Stimulated activated naive CD8-positive, alpha-beta T cell treated with anti-CD3 and anti-CD28 coated beads, Interleukin-15, Interleukin-2, amounts not matched to agents 100 ng/mL and 50 ng/mL, for 24 hours (primary cell): ENCODE measurements at regions not wholly inside any gene's neighbourhood (a gene's known extent, or its start where the extent isn't known, plus 50 kb on each side); places are given as distances from the start of the nearest gene placed in this dataset.

Experiments
- H3K27ac Mint-ChIP-seq: one replicate; pipeline ENCODE4 v1.8.0; 2021; ENCODE audit warnings: mild to moderate bottlenecking, mixed read lengths
- H3K27me3 Mint-ChIP-seq: one replicate; pipeline ENCODE4 v1.8.0; 2021; ENCODE audit warnings: mixed read lengths
- H3K36me3 Mint-ChIP-seq: one replicate; pipeline ENCODE4 v1.8.0; 2021; ENCODE audit warnings: low read depth, mixed read lengths
- H3K4me1 Mint-ChIP-seq: one replicate; pipeline ENCODE4 v1.8.0; 2021; ENCODE audit warnings: low read depth, mixed read lengths
- H3K4me3 Mint-ChIP-seq: one replicate; pipeline ENCODE4 v1.8.0; 2021; ENCODE audit warnings: mild to moderate bottlenecking, mixed read lengths
- H3K9me3 Mint-ChIP-seq: one replicate; pipeline ENCODE4 v1.8.0; 2021; ENCODE audit warnings: mixed read lengths

GRCh38 chr1:221824025-221824424 lies 82.1 kb upstream of the DUSP10 start:
- H3K9me3 Mint-ChIP-seq, result no peaks in the 10 kb centered on the region
- no peaks in the 10 kb centered on the region for H3K36me3 Mint-ChIP-seq
- H3K4me1 Mint-ChIP-seq, result peaks cover 71% of the 10 kb centered on the region
- H3K27me3 Mint-ChIP-seq, result peaks cover 7% of the 10 kb centered on the region
- H3K4me3 Mint-ChIP-seq, result no peak overlapping the region
- no peak overlapping the region for H3K27ac Mint-ChIP-seq

DNA sequence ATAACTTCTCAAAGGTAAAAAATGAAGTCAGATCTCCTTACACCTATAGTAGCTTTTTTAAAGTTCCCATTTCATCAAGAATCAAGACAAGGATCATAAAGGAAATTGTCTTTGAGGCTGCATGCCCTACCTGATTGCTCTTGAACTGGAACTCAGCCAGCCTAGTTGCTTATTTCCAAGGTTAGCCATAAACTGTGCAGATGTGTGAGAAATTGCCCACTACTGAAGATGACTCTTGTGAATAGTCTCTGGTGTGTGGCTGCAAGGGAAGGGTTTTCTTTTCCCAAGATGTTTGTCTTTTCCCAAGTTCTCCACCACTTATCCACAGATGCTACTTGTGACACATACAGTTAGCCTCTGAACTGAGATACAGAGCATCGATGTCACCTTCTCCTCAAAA lies 81.7 kb upstream of the DUSP10 start:
- no peak overlapping the region for H3K27ac Mint-ChIP-seq
- no peaks in the 10 kb centered on the region for H3K36me3 Mint-ChIP-seq
- no peak overlapping the region for H3K4me3 Mint-ChIP-seq
- peaks cover 7% of the 10 kb centered on the region for H3K27me3 Mint-ChIP-seq
- H3K9me3 Mint-ChIP-seq, result no peaks in the 10 kb centered on the region
- H3K4me1 Mint-ChIP-seq, result peaks cover 67% of the 10 kb centered on the region

GRCh38 chr1:221823149-221823548 lies 81.3 kb upstream of the DUSP10 start:
- Mint-ChIP-seq H3K4me3 (no peak overlapping the region), H3K27ac (no peak overlapping the region), H3K9me3 (no peaks in the 10 kb centered on the region), H3K36me3 (no peaks in the 10 kb centered on the region), H3K27me3 (peaks cover 7% of the 10 kb centered on the region), H3K4me1 (peaks cover 63% of the 10 kb centered on the region)

- H3K4me3 Mint-ChIP-seq, result no peak overlapping the region
- peaks cover 57% of the 10 kb centered on the region for H3K4me1 Mint-ChIP-seq
- H3K27ac Mint-ChIP-seq, result no peak overlapping the region
- H3K9me3 Mint-ChIP-seq, result no peaks in the 10 kb centered on the region
- peaks cover 7% of the 10 kb centered on the region for H3K27me3 Mint-ChIP-seq
- H3K36me3 Mint-ChIP-seq, result no peaks in the 10 kb centered on the region
Measured at GRCh38 chr1:221822591-221822990, 80.7 kb upstream of the DUSP10 start.

GRCh38 chr1:221816899-221817298 lies 75.0 kb upstream of the DUSP10 start:
- H3K4me1 Mint-ChIP-seq, result peaks cover 3% of the 10 kb centered on the region
- no peaks in the 10 kb centered on the region for H3K36me3 Mint-ChIP-seq
- peaks cover 4% of the 10 kb centered on the region for H3K27me3 Mint-ChIP-seq
- H3K9me3 Mint-ChIP-seq, result no peaks in the 10 kb centered on the region
- H3K27ac Mint-ChIP-seq, result no peak overlapping the region
- H3K4me3 Mint-ChIP-seq, result no peak overlapping the region

GRCh38 chr1:221815660-221816059 lies 73.8 kb upstream of the DUSP10 start:
- H3K27ac Mint-ChIP-seq, result no peak overlapping the region
- H3K27me3 Mint-ChIP-seq, result no peaks in the 10 kb centered on the region
- no peak overlapping the region for H3K4me3 Mint-ChIP-seq
- peaks cover 9% of the 10 kb centered on the region for H3K4me1 Mint-ChIP-seq
- H3K36me3 Mint-ChIP-seq, result no peaks in the 10 kb centered on the region
- no peaks in the 10 kb centered on the region for H3K9me3 Mint-ChIP-seq

DNA sequence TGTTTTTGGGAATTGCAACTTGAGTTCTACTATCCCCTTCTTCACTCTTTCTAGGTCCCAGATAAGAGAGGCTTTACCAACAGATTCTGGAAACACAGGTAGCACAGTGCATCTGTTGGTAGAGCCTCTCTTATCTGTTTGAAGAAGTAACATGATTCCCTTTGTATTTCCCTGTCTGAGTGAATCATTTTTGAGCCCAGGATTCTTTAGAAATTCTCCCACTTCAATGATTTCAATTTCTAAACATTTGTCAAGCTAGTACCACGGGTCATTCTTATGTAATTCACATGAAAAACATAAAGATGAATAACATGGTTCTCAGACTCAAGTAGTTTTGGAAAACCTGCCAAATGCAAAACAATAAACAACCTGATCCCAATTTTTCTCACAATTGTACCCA lies 72.0 kb upstream of the DUSP10 start:
- no peaks in the 10 kb centered on the region for H3K9me3 Mint-ChIP-seq
- H3K4me1 Mint-ChIP-seq, result peaks cover 27% of the 10 kb centered on the region
- no peak overlapping the region for H3K27ac Mint-ChIP-seq
- H3K36me3 Mint-ChIP-seq, result peaks cover 9% of the 10 kb centered on the region
- no peak overlapping the region for H3K4me3 Mint-ChIP-seq
- H3K27me3 Mint-ChIP-seq, result no peaks in the 10 kb centered on the region

GRCh38 chr1:221812905-221813597 lies 71.2 kb upstream of the DUSP10 start:
- Mint-ChIP-seq H3K36me3 (peaks cover 9% of the 10 kb centered on the region), H3K4me3 (no peak overlapping the region), H3K4me1 (peaks cover 34% of the 10 kb centered on the region), H3K27me3 (no peaks in the 10 kb centered on the region), H3K27ac (no peak overlapping the region), H3K9me3 (no peaks in the 10 kb centered on the region)

DNA sequence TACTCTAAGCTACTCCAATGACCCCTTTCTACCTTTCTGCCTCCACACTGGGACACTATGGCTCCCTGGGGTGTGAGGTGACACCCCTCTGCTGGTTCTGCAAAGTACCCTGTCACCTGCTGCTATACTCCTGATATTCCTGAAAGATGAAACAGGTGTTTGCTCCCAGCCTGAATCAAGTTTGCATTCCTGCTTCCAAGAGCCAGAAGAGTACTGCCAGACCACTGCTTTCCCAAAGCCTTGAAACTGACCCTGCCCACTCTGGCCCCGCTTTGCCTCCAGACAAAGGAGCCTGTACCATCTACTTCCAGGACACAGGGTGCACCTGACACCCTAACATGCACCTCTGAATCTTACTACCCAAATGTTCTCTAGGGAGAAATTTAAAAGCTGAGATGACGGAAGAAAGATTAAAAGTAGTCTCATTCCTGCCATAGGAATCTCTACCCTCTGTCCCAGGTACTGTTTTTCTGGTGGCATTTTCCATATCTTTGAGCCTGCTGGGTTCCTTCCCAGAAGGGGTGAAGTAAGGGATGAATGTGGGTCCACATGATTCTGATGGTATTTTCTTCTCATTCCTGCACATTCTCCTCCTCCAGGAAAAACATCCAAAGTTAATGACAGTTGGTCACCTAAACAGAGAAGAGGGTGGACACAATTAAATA lies 70.3 kb upstream of the DUSP10 start:
- Mint-ChIP-seq H3K9me3 (no peaks in the 10 kb centered on the region), H3K4me1 (peaks cover 35% of the 10 kb centered on the region), H3K27me3 (no peaks in the 10 kb centered on the region), H3K36me3 (peaks cover 9% of the 10 kb centered on the region), H3K4me3 (no peak overlapping the region), H3K27ac (no peak overlapping the region)

GRCh38 chr1:221810406-221810805 lies 68.5 kb upstream of the DUSP10 start:
- H3K27ac Mint-ChIP-seq, result peak overlapping the region; percentile 91
- peaks cover 41% of the 10 kb centered on the region for H3K4me1 Mint-ChIP-seq
- H3K9me3 Mint-ChIP-seq, result no peaks in the 10 kb centered on the region
- no peaks in the 10 kb centered on the region for H3K27me3 Mint-ChIP-seq
- H3K4me3 Mint-ChIP-seq, result peak overlapping the region; percentile 60
- H3K36me3 Mint-ChIP-seq, result peaks cover 9% of the 10 kb centered on the region

GRCh38 chr1:221809091-221810029 lies 67.5 kb upstream of the DUSP10 start:
- peak overlapping the region; percentile 91 for H3K27ac Mint-ChIP-seq
- H3K27me3 Mint-ChIP-seq, result no peaks in the 10 kb centered on the region
- H3K4me3 Mint-ChIP-seq, result peak overlapping the region; percentile 60
- H3K4me1 Mint-ChIP-seq, result peaks cover 51% of the 10 kb centered on the region
- H3K36me3 Mint-ChIP-seq, result peaks cover 9% of the 10 kb centered on the region
- H3K9me3 Mint-ChIP-seq, result no peaks in the 10 kb centered on the region

DNA sequence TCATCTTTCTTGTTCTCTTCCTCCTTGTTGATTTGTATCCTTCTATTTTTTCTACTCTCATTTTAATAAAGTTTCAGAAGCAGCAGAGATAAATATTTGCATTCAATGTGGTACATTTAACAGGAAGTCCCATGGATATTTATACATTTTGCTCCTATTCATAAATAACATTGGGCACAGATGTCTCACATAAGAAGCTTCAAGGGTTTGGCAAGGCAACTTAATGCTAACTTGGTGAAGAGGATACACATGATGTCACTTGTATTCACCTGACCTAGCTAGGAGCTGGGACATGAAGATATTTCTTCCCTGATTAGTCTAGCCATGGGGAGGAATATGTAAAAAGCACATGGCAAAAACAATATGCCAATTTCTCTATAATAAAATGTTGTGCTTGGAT lies 65.1 kb upstream of the DUSP10 start:
- H3K27me3 Mint-ChIP-seq, result no peaks in the 10 kb centered on the region
- peaks cover 61% of the 10 kb centered on the region for H3K4me1 Mint-ChIP-seq
- no peaks in the 10 kb centered on the region for H3K9me3 Mint-ChIP-seq
- H3K4me3 Mint-ChIP-seq, result no peak overlapping the region
- peaks cover 9% of the 10 kb centered on the region for H3K36me3 Mint-ChIP-seq
- H3K27ac Mint-ChIP-seq, result no peak overlapping the region

GRCh38 chr1:221806236-221806635 lies 64.3 kb upstream of the DUSP10 start:
- Mint-ChIP-seq H3K36me3 (peaks cover 9% of the 10 kb centered on the region), H3K4me1 (peaks cover 65% of the 10 kb centered on the region), H3K27ac (no peak overlapping the region), H3K27me3 (no peaks in the 10 kb centered on the region), H3K4me3 (no peak overlapping the region), H3K9me3 (no peaks in the 10 kb centered on the region)

- H3K4me1 Mint-ChIP-seq, result peaks cover 64% of the 10 kb centered on the region
- H3K36me3 Mint-ChIP-seq, result peaks cover 12% of the 10 kb centered on the region
- H3K27me3 Mint-ChIP-seq, result no peaks in the 10 kb centered on the region
- no peak overlapping the region for H3K4me3 Mint-ChIP-seq
- H3K27ac Mint-ChIP-seq, result no peak overlapping the region
- H3K9me3 Mint-ChIP-seq, result peaks cover 4% of the 10 kb centered on the region
Measured at GRCh38 chr1:221805121-221805520, 63.2 kb upstream of the DUSP10 start.

- H3K9me3 Mint-ChIP-seq, result peaks cover 9% of the 10 kb centered on the region
- no peaks in the 10 kb centered on the region for H3K27me3 Mint-ChIP-seq
- peaks cover 12% of the 10 kb centered on the region for H3K36me3 Mint-ChIP-seq
- H3K27ac Mint-ChIP-seq, result no peak overlapping the region
- H3K4me1 Mint-ChIP-seq, result peaks cover 56% of the 10 kb centered on the region
- H3K4me3 Mint-ChIP-seq, result no peak overlapping the region
Measured at GRCh38 chr1:221804303-221804702, 62.4 kb upstream of the DUSP10 start.
